COLO829 (cell line): ENCODE measurements at regions not wholly inside any gene's neighbourhood (a gene's known extent, or its start where the extent isn't known, plus 50 kb on each side); places are given as distances from the start of the nearest gene placed in this dataset.

Experiments
- DNase-seq: peaks from one replicate; pipeline ENCODE4 v3.0.0; 2012; ENCODE audit warnings: low spot score

- DNase-seq: no peak
Measured at GRCh38 chr10:2445370-2445769, 622.0 kb upstream of the PFKP start.

GRCh38 chr10:2439983-2440382 lies 627.4 kb upstream of the PFKP start:
- no peak for DNase-seq

GRCh38 chr10:2439000-2439399 lies 628.3 kb upstream of the PFKP start:
- DNase-seq: no peak

GRCh38 chr10:2438248-2438939 lies 629.0 kb upstream of the PFKP start:
- no peak for DNase-seq

- no peak for DNase-seq
Measured at GRCh38 chr10:2436933-2437332, 630.4 kb upstream of the PFKP start.

- DNase-seq: no peak
Measured at GRCh38 chr10:2431961-2432360, 635.4 kb upstream of the PFKP start.

- DNase-seq: no peak
Measured at GRCh38 chr10:2427412-2427811, 639.9 kb upstream of the PFKP start.

GRCh38 chr10:2425320-2425719 lies 642.0 kb upstream of the PFKP start:
- no peak for DNase-seq

GRCh38 chr10:2414562-2414961 lies 652.8 kb upstream of the PFKP start:
- no peak for DNase-seq

GRCh38 chr10:2414039-2414438 lies 653.3 kb upstream of the PFKP start:
- no peak for DNase-seq

- no peak for DNase-seq
Measured at GRCh38 chr10:2410049-2410448, 657.3 kb upstream of the PFKP start.

- no peak for DNase-seq
Measured at GRCh38 chr10:2401459-2401858, 664.1 kb upstream of the ADARB2 start.

- no peak for DNase-seq
Measured at GRCh38 chr10:2399482-2399881, 662.2 kb upstream of the ADARB2 start.

- no peak for DNase-seq
Measured at GRCh38 chr10:2392145-2392812, 655.0 kb upstream of the ADARB2 start.

- no peak for DNase-seq
Measured at GRCh38 chr10:2387672-2388071, 650.3 kb upstream of the ADARB2 start.

- no peak for DNase-seq
Measured at GRCh38 chr10:2387261-2387660, 649.9 kb upstream of the ADARB2 start.

GRCh38 chr10:2380218-2380617 lies 642.9 kb upstream of the ADARB2 start:
- no peak for DNase-seq

GRCh38 chr10:2367083-2367482 lies 629.8 kb upstream of the ADARB2 start:
- no peak for DNase-seq

- DNase-seq: no peak
Measured at GRCh38 chr10:2366264-2366931, 629.1 kb upstream of the ADARB2 start.

- DNase-seq: no peak
Measured at GRCh38 chr10:2362331-2362730, 625.0 kb upstream of the ADARB2 start.

GRCh38 chr10:2358586-2358985 lies 621.3 kb upstream of the ADARB2 start:
- DNase-seq: no peak

- no peak for DNase-seq
Measured at GRCh38 chr10:2356670-2357069, 619.3 kb upstream of the ADARB2 start.

GRCh38 chr10:2351566-2351965 lies 614.2 kb upstream of the ADARB2 start:
- DNase-seq: no peak
